ENCODE measurements at regions not wholly inside any gene's neighbourhood (a gene's known extent, or its start where the extent isn't known, plus 50 kb on each side); places are given as distances from the start of the nearest gene placed in this dataset.

- 33 to 100% (median 100%) methylated on average over 1 of the region's 1 CpG; no CpG with 5 or more reads in 3 of the 10 experiments for WGBS, 10 experiments
- Histone ChIP-seq H3K27ac (no peak overlapping the region), H3K4me3 (no peak overlapping the region), H3K4me1 (replicated peaks in 1 of 2) (no peaks in the 10 kb centered on the region)
- no peak for ATAC-seq (replicated peaks in 6 of 8)
- in situ Hi-C loops (cut with MboI; ENCODE audit: low pct_unique_long_range_greater_than_20kb in 2 of 9, low sequenced_read_pairs in 9 of 9, unreplicated experiment in 9 of 9): no loop called here
These were observed 1551.7 kb upstream of the SLC39A10 start for GRCh38 chr2:194105358-194105757.

- in situ Hi-C loops (cut with MboI; ENCODE audit: low pct_unique_long_range_greater_than_20kb in 2 of 9, low sequenced_read_pairs in 9 of 9, unreplicated experiment in 9 of 9): no loop called here
- peak in 2 of 8 experiments; percentile 22 to 31 for ATAC-seq (replicated peaks in 6 of 8)
These were observed 1552.3 kb upstream of the SLC39A10 start for GRCh38 chr2:194104687-194105086.

DNA sequence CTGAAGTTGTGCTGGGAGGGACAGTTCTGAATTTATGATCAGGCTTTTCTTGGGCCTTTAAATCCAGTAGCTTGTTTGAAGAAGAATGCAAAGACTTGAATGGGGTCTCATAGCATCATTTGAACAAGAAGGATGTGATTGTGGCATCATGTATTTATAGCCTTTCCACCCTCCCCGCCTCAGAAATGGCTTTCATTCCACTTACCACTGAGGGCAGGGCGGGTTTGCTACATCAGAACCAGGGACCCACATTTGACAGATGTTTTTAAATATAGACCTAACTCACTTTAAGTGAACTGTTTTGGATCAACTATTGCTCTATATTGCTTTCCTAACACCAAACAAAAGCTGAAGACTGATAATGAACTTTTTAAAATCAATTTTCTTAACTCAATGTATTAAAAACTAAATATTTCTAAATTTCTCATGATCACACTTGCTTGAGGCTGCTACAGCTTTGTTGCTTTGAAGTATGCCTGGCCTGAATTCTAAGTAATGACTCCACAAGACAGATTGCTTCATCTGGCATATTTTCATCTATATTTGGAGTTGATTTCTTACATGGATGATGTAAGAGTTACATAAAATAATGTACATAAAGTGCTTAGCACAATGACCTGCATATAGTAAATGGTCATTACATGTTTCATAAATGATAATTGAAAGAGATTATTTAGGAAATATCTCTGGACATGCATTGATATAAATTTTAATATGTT is 1552.9 kb upstream of the SLC39A10 start:
- Histone ChIP-seq H3K4me1 (replicated peaks in 1 of 2) (no peaks in the 10 kb centered on the region), H3K4me3 (no peak overlapping the region), H3K27ac (no peak overlapping the region)
- peak in 3 of 8 experiments; percentile 24 to 45 (median 39) for ATAC-seq (replicated peaks in 6 of 8)
- WGBS, 10 experiments: 0 to 100% (median 60%) methylated on average over 1 to 2 of the region's 2 CpGs; no CpG with 5 or more reads in 1 of the 10 experiments
- in situ Hi-C loops (cut with MboI; ENCODE audit: low pct_unique_long_range_greater_than_20kb in 2 of 9, low sequenced_read_pairs in 9 of 9, unreplicated experiment in 9 of 9): no loop called here

More at GRCh38 chr2:194104687-194105086, 1552.3 kb upstream of the SLC39A10 start:
- Histone ChIP-seq H3K4me3 (no peak overlapping the region), H3K4me1 (replicated peaks in 1 of 2) (no peaks in the 10 kb centered on the region), H3K27ac (no peak overlapping the region)

DNA sequence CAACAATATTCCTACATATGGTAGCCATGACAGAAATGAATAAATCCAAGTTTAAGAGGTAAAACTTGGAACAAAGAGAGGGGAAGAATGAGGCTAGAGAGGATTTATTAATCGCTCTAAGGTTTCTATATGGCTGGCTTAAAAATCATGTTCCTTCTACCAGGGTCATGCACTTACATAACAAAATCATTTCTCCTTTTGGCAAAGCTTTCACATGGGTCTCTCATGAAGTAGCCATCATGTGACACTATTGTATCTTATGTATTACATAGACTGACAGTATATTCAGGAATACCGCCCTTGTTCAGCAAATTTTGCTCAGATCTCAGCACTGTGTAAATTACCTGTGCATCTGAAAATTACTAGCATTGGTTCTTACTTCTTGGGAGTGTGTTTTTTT is 1554.5 kb upstream of the SLC39A10 start:
- 0 to 100% (median 85%) methylated on average over 1 to 2 of the region's 2 CpGs for WGBS, 10 experiments
- in situ Hi-C loops (cut with MboI; ENCODE audit: low pct_unique_long_range_greater_than_20kb in 2 of 9, low sequenced_read_pairs in 9 of 9, unreplicated experiment in 9 of 9): no loop called here

GRCh38 chr2:194100201-194100600 is 1556.8 kb upstream of the SLC39A10 start:
- ATAC-seq (replicated peaks in 6 of 8): no peak
- H3K4me1 ChIP-seq (replicated peaks in 1 of 2): no peaks in the 10 kb centered on the region
- no peak overlapping the region for H3K27ac ChIP-seq
- 0 to 75% (median 28%) methylated on average over 1 to 2 of the region's 2 CpGs; no CpG with 5 or more reads in 2 of the 10 experiments for WGBS, 10 experiments
- no peak overlapping the region for H3K4me3 ChIP-seq
- in situ Hi-C loops (cut with MboI; ENCODE audit: low pct_unique_long_range_greater_than_20kb in 2 of 9, low sequenced_read_pairs in 9 of 9, unreplicated experiment in 9 of 9): no loop called here

More for the DNA sequence above, 1554.5 kb upstream of the SLC39A10 start:
- H3K4me3 ChIP-seq: no peak overlapping the region
- ATAC-seq (replicated peaks in 6 of 8): no peak
- no peaks in the 10 kb centered on the region for H3K4me1 ChIP-seq (replicated peaks in 1 of 2)
- no peak overlapping the region for H3K27ac ChIP-seq

DNA sequence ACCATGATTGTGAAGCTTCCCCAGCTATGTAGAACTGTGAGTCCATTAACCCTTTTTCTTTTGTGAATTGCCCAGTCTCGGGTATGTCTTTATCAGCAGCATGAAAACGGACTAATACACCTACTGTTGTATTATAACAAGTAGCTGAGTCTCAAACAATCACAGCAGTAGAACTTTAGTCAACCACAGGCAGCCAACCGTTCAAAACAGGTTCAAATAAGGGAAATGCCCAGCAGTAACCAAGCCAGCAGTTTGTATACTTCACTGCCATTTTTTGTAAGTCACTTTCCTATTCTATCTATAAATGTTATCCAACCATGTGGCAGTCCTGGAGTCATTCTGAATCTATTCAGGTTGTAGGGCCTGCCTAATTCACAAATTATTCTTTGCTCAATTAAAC is 1560.6 kb upstream of the SLC39A10 start:
- Histone ChIP-seq H3K4me3 (no peak overlapping the region), H3K4me1 (replicated peaks in 1 of 2) (no peaks in the 10 kb centered on the region), H3K27ac (no peak overlapping the region)
- ATAC-seq (replicated peaks in 6 of 8): no peak
- in situ Hi-C loops (cut with MboI; ENCODE audit: low pct_unique_long_range_greater_than_20kb in 2 of 9, low sequenced_read_pairs in 9 of 9, unreplicated experiment in 9 of 9): no loop called here
- 0 to 42% (median 30%) methylated on average over 1 to 2 of the region's 3 CpGs; no CpG with 5 or more reads in 3 of the 10 experiments for WGBS, 10 experiments

DNA sequence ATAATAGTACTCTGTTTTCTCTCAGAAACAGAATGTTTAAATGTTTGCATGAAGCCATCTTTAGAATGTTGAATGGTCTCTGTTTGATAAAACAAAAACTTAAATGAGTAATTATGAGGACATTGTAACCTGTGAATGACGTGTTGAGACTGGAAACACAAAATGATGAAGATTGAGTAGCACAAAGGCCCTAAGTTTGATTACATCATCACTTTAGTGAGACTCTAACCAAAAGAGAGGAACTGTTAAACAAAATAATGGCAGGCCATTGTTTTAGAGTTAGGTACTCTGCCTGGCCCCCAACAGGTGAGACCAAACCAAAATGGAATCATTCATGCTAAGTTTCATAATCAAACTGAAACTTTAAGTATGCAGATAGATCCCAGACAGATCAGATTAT is 1561.7 kb upstream of the SLC39A10 start:
- WGBS, 10 experiments: 0 to 100% (median 100%) methylated on average over 1 of the region's 1 CpG; no CpG with 5 or more reads in 1 of the 10 experiments
- in situ Hi-C loops (cut with MboI; ENCODE audit: low pct_unique_long_range_greater_than_20kb in 2 of 9, low sequenced_read_pairs in 9 of 9, unreplicated experiment in 9 of 9): no loop called here
- H3K27ac ChIP-seq: no peak overlapping the region
- ATAC-seq (replicated peaks in 6 of 8): no peak
- no peak overlapping the region for H3K4me3 ChIP-seq
- no peaks in the 10 kb centered on the region for H3K4me1 ChIP-seq (replicated peaks in 1 of 2)

GRCh38 chr2:194090251-194090905 is 1566.6 kb upstream of the SLC39A10 start:
- ATAC-seq (replicated peaks in 6 of 8): no peak
- Histone ChIP-seq H3K27ac (no peak overlapping the region), H3K4me3 (no peak overlapping the region), H3K4me1 (replicated peaks in 1 of 2) (no peaks in the 10 kb centered on the region)
- 0 to 92% (median 58%) methylated on average over 1 to 15 of the region's 32 CpGs; no CpG with 5 or more reads in 1 of the 10 experiments for WGBS, 10 experiments
- in situ Hi-C loops (cut with MboI; ENCODE audit: low pct_unique_long_range_greater_than_20kb in 2 of 9, low sequenced_read_pairs in 9 of 9, unreplicated experiment in 9 of 9): no loop called here

GRCh38 chr2:194087089-194087958 is 1569.7 kb upstream of the SLC39A10 start:
- 0 to 100% (median 86%) methylated on average over 1 to 2 of the region's 2 CpGs; no CpG with 5 or more reads in 1 of the 10 experiments for WGBS, 10 experiments
- ATAC-seq (replicated peaks in 6 of 8): no peak
- no peak overlapping the region for H3K4me3 ChIP-seq
- H3K27ac ChIP-seq: no peak overlapping the region
- in situ Hi-C loops (cut with MboI; ENCODE audit: low pct_unique_long_range_greater_than_20kb in 2 of 9, low sequenced_read_pairs in 9 of 9, unreplicated experiment in 9 of 9): no loop called here
- H3K4me1 ChIP-seq (replicated peaks in 1 of 2): no peaks in the 10 kb centered on the region

DNA sequence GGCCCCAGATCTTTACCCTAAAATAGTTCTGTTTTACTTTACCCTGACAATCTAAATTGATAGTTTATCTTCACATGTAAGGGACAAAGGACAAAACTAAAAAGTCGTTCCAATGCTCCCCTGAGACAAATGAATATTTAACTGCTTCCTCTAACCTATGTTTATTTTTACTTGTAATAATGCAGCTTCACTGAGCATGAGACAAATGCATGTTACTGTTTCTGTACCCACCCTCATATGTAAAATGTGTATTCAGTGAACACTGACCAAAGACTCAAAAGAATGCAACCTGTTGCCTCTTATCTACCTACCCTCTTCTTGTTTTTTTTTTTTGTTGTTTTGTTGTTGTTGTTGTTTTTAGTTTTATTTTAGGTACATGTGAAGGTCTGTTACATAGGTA is 1570.9 kb upstream of the SLC39A10 start:
- no peak overlapping the region for H3K27ac ChIP-seq
- in situ Hi-C loops (cut with MboI; ENCODE audit: low pct_unique_long_range_greater_than_20kb in 2 of 9, low sequenced_read_pairs in 9 of 9, unreplicated experiment in 9 of 9): no loop called here

GRCh38 chr2:194079989-194080388 is 1577.0 kb upstream of the SLC39A10 start:
- no peak for ATAC-seq (replicated peaks in 6 of 8)
- no peak overlapping the region for H3K4me3 ChIP-seq
- H3K27ac ChIP-seq: no peak overlapping the region
- in situ Hi-C loops (cut with MboI; ENCODE audit: low pct_unique_long_range_greater_than_20kb in 2 of 9, low sequenced_read_pairs in 9 of 9, unreplicated experiment in 9 of 9): no loop called here
- whole genome bisulfite sequencing, 10 experiments: 2 to 93% (median 69%) methylated on average over 2 to 3 of the region's 3 CpGs; no CpG with 5 or more reads in 1 of the 10 experiments
- no peaks in the 10 kb centered on the region for H3K4me1 ChIP-seq (replicated peaks in 1 of 2)

More for the DNA sequence above, 1570.9 kb upstream of the SLC39A10 start:
- 0 to 100% (median 52%) methylated on average over 1 of the region's 1 CpG; no CpG with 5 or more reads in 2 of the 10 experiments for WGBS, 10 experiments
- Histone ChIP-seq H3K4me1 (replicated peaks in 1 of 2) (no peaks in the 10 kb centered on the region), H3K4me3 (no peak overlapping the region)
- peak in 1 of 8 experiments; percentile 52 for ATAC-seq (replicated peaks in 6 of 8)

DNA sequence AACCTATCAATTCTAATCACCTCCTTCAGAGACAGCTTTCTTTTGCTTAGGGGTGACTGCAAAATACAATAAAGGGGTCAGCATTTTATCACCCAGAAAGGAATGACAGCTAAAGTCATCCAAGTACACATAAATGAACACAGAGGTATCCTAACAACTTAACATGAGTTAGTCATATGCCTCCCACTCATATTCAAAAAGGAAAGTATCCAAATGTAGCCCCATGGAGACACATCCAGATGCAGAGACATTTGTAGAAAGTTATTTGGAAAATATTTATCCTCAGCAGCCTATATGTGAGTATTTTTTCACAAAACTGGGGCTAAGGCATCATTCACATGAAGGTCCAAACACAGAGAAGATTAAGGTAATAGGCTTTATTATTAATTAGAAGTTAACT is 1579.7 kb upstream of the SLC39A10 start:
- in situ Hi-C loops (cut with MboI; ENCODE audit: low pct_unique_long_range_greater_than_20kb in 2 of 9, low sequenced_read_pairs in 9 of 9, unreplicated experiment in 9 of 9): no loop called here
- Histone ChIP-seq H3K4me1 (replicated peaks in 1 of 2) (no peaks in the 10 kb centered on the region), H3K4me3 (no peak overlapping the region), H3K27ac (no peak overlapping the region)
- no peak for ATAC-seq (replicated peaks in 6 of 8)

GRCh38 chr2:194062401-194062800 is 1594.6 kb upstream of the SLC39A10 start:
- Histone ChIP-seq H3K4me3 (no peak overlapping the region), H3K4me1 (replicated peaks in 1 of 2) (no peaks in the 10 kb centered on the region), H3K27ac (no peak overlapping the region)
- 5 to 93% (median 81%) methylated on average over 1 to 3 of the region's 3 CpGs; no CpG with 5 or more reads in 1 of the 10 experiments for WGBS, 10 experiments
- in situ Hi-C loops (cut with MboI; ENCODE audit: low pct_unique_long_range_greater_than_20kb in 2 of 9, low sequenced_read_pairs in 9 of 9, unreplicated experiment in 9 of 9): no loop called here
- no peak for ATAC-seq (replicated peaks in 6 of 8)

Measured in motor neuron (in vitro differentiated cells).